ENCODE measurements at regions not wholly inside any gene's neighbourhood (a gene's known extent, or its start where the extent isn't known, plus 50 kb on each side); places are given as distances from the start of the nearest gene placed in this dataset.

DNA sequence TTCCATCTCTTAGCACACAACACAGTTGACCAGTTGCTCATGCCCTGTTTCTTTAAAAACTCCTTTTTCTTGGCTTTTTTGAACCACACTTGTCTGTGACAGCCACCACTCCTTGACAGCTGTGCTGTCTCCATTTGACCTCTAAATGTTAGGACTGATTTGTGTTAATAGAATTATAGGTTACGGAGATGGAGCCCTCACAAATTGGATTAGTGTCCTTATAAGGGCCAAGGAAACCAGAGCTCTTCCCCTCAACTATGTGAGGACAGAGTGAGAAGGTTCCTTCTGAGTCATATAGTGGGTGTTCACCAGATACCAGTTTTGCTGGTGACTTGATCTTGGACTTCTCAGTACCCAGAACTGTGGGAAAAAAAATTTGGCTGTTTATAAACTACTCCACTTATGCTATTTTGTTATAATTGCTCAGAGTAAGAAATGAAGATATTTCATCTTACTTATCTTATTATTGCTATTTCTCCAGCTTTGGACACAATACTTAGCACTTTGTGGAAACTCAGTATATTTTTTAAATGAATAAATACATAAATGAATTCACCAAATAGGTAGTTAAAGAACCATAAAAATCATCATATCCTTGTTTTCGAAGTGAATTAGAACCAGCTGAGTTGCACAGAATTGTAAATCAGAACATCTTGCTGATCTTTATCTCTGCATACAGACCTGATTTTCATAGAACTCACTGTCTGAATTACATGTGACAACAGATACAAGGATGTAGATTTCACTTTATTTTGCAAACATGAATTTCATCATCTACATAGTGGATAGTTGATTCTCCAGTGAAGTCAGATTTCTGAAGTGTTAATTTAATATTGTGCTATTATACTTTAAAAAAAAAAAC lies 598.5 kb upstream of the IRAK1BP1 start:
- Histone ChIP-seq H3K79me2 (ENCODE audit: insufficient read depth) (no peaks in the 10 kb centered on the region), H3K4me3 (no peak overlapping the region), H3K27me3 (replicated peaks; ENCODE audit: insufficient read depth) (no peaks in the 10 kb centered on the region), H3K36me3 (ENCODE audit: low read depth) (no peaks in the 10 kb centered on the region), H3K9ac (no peak overlapping the region), H3K9me2 (ENCODE audit: insufficient read depth) (no peaks in the 10 kb centered on the region), H2AFZ (no peak overlapping the region), H3K4me1 (ENCODE audit: insufficient read depth) (no peaks in the 10 kb centered on the region), H4K20me1 (ENCODE audit: insufficient read depth) (no peaks in the 10 kb centered on the region), H3K27ac (no peak overlapping the region), H3K9me3 (ENCODE audit: low read depth) (no peaks in the 10 kb centered on the region), H3F3A (ENCODE audit: insufficient read depth) (no peaks in the 10 kb centered on the region), H3K4me2 (ENCODE audit: unreplicated experiment) (no peak overlapping the region)
- 28 to 29% methylated on average over 2 of the region's 2 CpGs for WGBS, 2 experiments (ENCODE audit: low coverage in 1 of 2, low lambda C conversion rate in 2 of 2, missing lambda C conversion rate in 2 of 2)
- TF ChIP-seq EZH2phosphoT487 (IDR thresholded peaks at IDR 0.05; ENCODE audit: insufficient read depth, low read depth) (no peak), EZH2 (IDR thresholded peaks at IDR 0.05; ENCODE audit: insufficient read depth, poor library complexity, severe bottlenecking) (no peak)
- no peak for DNase-seq
- in situ Hi-C loops (cut with MboI) = no loop called here

DNA sequence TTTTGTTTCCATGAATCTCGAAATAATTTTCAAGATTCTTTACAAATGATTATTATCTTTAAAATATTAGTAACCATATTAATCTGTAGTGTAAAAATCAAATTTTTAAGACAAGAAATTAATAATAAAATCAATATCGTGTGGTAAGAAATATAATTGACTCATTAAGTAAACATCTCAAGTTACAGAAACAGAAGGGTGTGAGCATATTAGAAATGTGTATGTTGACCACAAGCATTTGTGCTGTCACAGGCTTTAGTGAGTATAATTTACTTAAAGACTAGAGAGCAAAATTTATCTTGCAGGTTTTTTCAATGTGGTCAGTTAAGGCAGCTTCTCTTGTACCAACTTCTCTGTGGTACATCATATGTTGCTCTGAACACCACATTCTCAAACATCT lies 566.5 kb upstream of the IRAK1BP1 start:
- in situ Hi-C loops (cut with MboI) = no loop called here
- Histone ChIP-seq H3K27ac (no peak overlapping the region), H3K9me2 (ENCODE audit: insufficient read depth) (no peaks in the 10 kb centered on the region), H3K9ac (no peak overlapping the region), H2AFZ (no peak overlapping the region), H3F3A (ENCODE audit: insufficient read depth) (no peaks in the 10 kb centered on the region), H3K4me3 (no peak overlapping the region), H4K20me1 (ENCODE audit: insufficient read depth) (no peaks in the 10 kb centered on the region), H3K79me2 (ENCODE audit: insufficient read depth) (no peaks in the 10 kb centered on the region), H3K36me3 (ENCODE audit: low read depth) (no peaks in the 10 kb centered on the region), H3K4me1 (ENCODE audit: insufficient read depth) (no peaks in the 10 kb centered on the region), H3K4me2 (ENCODE audit: unreplicated experiment) (no peak overlapping the region), H3K9me3 (ENCODE audit: low read depth) (no peaks in the 10 kb centered on the region), H3K27me3 (replicated peaks; ENCODE audit: insufficient read depth) (no peaks in the 10 kb centered on the region)
- 17 to 26% methylated on average over 2 of the region's 2 CpGs for WGBS, 2 experiments (ENCODE audit: low coverage in 1 of 2, low lambda C conversion rate in 2 of 2, missing lambda C conversion rate in 2 of 2)
- TF ChIP-seq EZH2 (IDR thresholded peaks at IDR 0.05; ENCODE audit: insufficient read depth, poor library complexity, severe bottlenecking) (no peak), EZH2phosphoT487 (IDR thresholded peaks at IDR 0.05; ENCODE audit: insufficient read depth, low read depth) (no peak)
- DNase-seq = no peak

DNA sequence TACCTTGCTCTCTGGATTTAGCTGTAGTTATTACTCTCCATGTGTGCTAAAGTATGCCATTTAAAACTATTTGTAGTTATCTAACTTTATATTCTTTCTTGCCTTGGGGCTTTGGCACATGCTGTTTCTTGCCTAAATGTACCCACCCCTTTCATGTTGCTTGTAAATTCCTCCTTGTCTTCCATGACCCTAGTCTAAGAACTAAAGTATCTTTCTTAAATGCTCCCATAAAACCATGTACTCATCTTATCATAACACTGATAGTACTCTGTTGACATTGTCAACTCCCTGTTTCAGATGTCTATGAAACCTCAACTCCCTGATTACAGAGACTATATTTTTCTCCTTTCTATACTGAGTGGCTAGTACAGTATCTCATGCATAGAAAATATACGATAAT lies 564.9 kb upstream of the IRAK1BP1 start:
- 33 to 37% methylated on average over 1 of the region's 1 CpG for WGBS, 2 experiments (ENCODE audit: low coverage in 1 of 2, low lambda C conversion rate in 2 of 2, missing lambda C conversion rate in 2 of 2)
- Histone ChIP-seq H3K4me2 (ENCODE audit: unreplicated experiment) (no peak overlapping the region), H3K9ac (no peak overlapping the region), H3F3A (ENCODE audit: insufficient read depth) (no peaks in the 10 kb centered on the region), H3K9me2 (ENCODE audit: insufficient read depth) (no peaks in the 10 kb centered on the region), H4K20me1 (ENCODE audit: insufficient read depth) (no peaks in the 10 kb centered on the region), H3K4me1 (ENCODE audit: insufficient read depth) (no peaks in the 10 kb centered on the region), H2AFZ (no peak overlapping the region), H3K79me2 (ENCODE audit: insufficient read depth) (no peaks in the 10 kb centered on the region), H3K36me3 (ENCODE audit: low read depth) (no peaks in the 10 kb centered on the region), H3K27ac (no peak overlapping the region), H3K4me3 (no peak overlapping the region), H3K27me3 (replicated peaks; ENCODE audit: insufficient read depth) (no peaks in the 10 kb centered on the region), H3K9me3 (ENCODE audit: low read depth) (no peaks in the 10 kb centered on the region)
- DNase-seq = no peak
- in situ Hi-C loops (cut with MboI) = no loop called here
- TF ChIP-seq EZH2phosphoT487 (IDR thresholded peaks at IDR 0.05; ENCODE audit: insufficient read depth, low read depth) = no peak
- TF ChIP-seq EZH2 (IDR thresholded peaks at IDR 0.05; ENCODE audit: insufficient read depth, poor library complexity, severe bottlenecking) = no peak

DNA sequence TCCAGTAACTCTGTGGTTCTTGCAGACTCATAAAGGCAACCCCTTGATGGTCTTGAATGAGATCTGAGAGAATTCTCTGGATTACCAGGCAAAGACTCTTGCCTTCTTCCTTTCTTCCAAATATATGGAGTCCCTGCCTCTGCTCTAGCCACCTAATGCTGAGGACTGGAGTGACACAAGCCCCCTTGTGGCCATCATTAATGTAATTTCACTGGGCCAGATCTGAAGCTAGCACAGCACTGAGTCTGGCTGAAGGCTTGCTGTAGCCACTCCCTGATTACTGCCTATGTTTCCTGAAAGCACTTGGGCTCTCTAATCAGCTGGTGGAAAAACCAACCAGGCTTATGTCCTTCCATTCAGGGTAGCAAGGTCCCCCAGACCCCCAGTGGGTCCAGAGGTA lies 559.3 kb upstream of the IRAK1BP1 start:
- no peak overlapping the region for H2AFZ ChIP-seq
- no peaks in the 10 kb centered on the region for H3K9me2 ChIP-seq (ENCODE audit: insufficient read depth)
- no peaks in the 10 kb centered on the region for H4K20me1 ChIP-seq (ENCODE audit: insufficient read depth)
- no peak for DNase-seq
- H3K4me3 ChIP-seq = no peak overlapping the region
- no peak overlapping the region for H3K27ac ChIP-seq
- no peak overlapping the region for H3K4me2 ChIP-seq (ENCODE audit: unreplicated experiment)
- no peak for TF ChIP-seq EZH2 (IDR thresholded peaks at IDR 0.05; ENCODE audit: insufficient read depth, poor library complexity, severe bottlenecking)
- no peak for TF ChIP-seq EZH2phosphoT487 (IDR thresholded peaks at IDR 0.05; ENCODE audit: insufficient read depth, low read depth)
- H3K9ac ChIP-seq = no peak overlapping the region
- no peaks in the 10 kb centered on the region for H3K27me3 ChIP-seq (replicated peaks; ENCODE audit: insufficient read depth)
- H3K79me2 ChIP-seq (ENCODE audit: insufficient read depth) = no peaks in the 10 kb centered on the region
- H3K36me3 ChIP-seq (ENCODE audit: low read depth) = no peaks in the 10 kb centered on the region
- no peaks in the 10 kb centered on the region for H3K4me1 ChIP-seq (ENCODE audit: insufficient read depth)
- H3K9me3 ChIP-seq (ENCODE audit: low read depth) = no peaks in the 10 kb centered on the region
- in situ Hi-C loops (cut with MboI) = no loop called here
- no peaks in the 10 kb centered on the region for H3F3A ChIP-seq (ENCODE audit: insufficient read depth)
